Neutrophil (primary cell): ENCODE measurements at regions not wholly inside any gene's neighbourhood (a gene's known extent, or its start where the extent isn't known, plus 50 kb on each side); places are given as distances from the start of the nearest gene placed in this dataset.
"Not testable (repeated sequence)": the region's sequence is repeated elsewhere in the genome, so short reads cannot be mapped to it uniquely, and the experiment has no call there.

Experiments
- H3K27ac ChIP-seq: fragments of 200-600 bp; sonication (generic); 2 replicates; pipeline ENCODE4 v1.5.1; 2016; ENCODE audit warnings: mild to moderate bottlenecking, moderate library complexity
- H3K27me3 ChIP-seq: fragments of 200-600 bp; sonication (generic); 2 replicates; pipeline ENCODE4 v1.6.0; 2016; ENCODE audit warnings: mild to moderate bottlenecking
- H3K36me3 ChIP-seq: fragments of 200-600 bp; sonication (generic); 2 replicates; pipeline ENCODE4 v1.5.1; 2017
- H3K4me1 ChIP-seq, 2 experiments: fragments of 200-600 bp in 1 of 2; sonication (generic) in 1 of 2; 1 replicate in 1 of 2; 2 replicates in 1 of 2; pipeline versions ENCODE4 v1.5.1 to v1.6.1; 2013 to 2016; ENCODE audit warnings: low read depth in 1 of 2, low read length in 1 of 2, mild to moderate bottlenecking in 1 of 2, moderate library complexity in 1 of 2; ENCODE audit not compliant: control insufficient read depth in 1 of 2, insufficient read depth in 1 of 2
- H3K4me3 ChIP-seq, 2 experiments: fragments of 200-600 bp in 1 of 2; sonication (generic) in 1 of 2; 1 replicate in 1 of 2; 2 replicates in 1 of 2; pipeline ENCODE4 v1.5.1; 2013 to 2016; ENCODE audit warnings: low read depth in 1 of 2, low read length in 1 of 2, mild to moderate bottlenecking in 1 of 2, moderate library complexity in 1 of 2
- H3K9me3 ChIP-seq: fragments of 200-600 bp; sonication (generic); 2 replicates; pipeline ENCODE4 v1.5.1; 2016
- TF ChIP-seq, protein P1 (sequence below): fragments of 200-600 bp; sonication (generic); IDR thresholded peaks from 2 replicates; pipeline ENCODE4 v1.5.1; 2016; ENCODE audit warnings: antibody characterized with exemption

DNA sequence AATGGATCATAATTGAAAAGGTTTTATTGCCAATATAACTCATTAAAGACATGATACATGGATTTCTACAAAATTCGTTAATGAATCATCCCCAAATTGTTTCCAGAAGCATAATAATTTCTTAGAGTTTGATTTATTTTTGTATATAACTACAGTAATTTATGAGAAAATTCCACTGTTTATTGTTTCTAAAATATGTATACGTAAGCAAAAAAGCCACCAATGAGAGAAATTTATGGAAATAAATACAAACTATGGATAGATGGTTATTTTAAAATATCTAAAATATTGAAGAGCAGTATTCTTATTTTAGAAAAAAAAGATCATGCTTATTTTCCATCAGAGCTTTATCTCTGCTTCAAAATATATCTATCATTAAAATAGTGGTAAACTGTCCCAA is 260.0 kb upstream of the ZNF385D start:
- H3K4me1 ChIP-seq, result no peaks in the 10 kb centered on the region
- H3K27me3 ChIP-seq, result no peaks in the 10 kb centered on the region
- no peak overlapping the region for H3K4me3 ChIP-seq
- H3K27ac ChIP-seq, result no peak overlapping the region
- no peaks in the 10 kb centered on the region for H3K9me3 ChIP-seq
- no peaks in the 10 kb centered on the region for H3K36me3 ChIP-seq
- TF ChIP-seq, protein P1, sequence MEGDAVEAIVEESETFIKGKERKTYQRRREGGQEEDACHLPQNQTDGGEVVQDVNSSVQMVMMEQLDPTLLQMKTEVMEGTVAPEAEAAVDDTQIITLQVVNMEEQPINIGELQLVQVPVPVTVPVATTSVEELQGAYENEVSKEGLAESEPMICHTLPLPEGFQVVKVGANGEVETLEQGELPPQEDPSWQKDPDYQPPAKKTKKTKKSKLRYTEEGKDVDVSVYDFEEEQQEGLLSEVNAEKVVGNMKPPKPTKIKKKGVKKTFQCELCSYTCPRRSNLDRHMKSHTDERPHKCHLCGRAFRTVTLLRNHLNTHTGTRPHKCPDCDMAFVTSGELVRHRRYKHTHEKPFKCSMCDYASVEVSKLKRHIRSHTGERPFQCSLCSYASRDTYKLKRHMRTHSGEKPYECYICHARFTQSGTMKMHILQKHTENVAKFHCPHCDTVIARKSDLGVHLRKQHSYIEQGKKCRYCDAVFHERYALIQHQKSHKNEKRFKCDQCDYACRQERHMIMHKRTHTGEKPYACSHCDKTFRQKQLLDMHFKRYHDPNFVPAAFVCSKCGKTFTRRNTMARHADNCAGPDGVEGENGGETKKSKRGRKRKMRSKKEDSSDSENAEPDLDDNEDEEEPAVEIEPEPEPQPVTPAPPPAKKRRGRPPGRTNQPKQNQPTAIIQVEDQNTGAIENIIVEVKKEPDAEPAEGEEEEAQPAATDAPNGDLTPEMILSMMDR, result no peak

DNA sequence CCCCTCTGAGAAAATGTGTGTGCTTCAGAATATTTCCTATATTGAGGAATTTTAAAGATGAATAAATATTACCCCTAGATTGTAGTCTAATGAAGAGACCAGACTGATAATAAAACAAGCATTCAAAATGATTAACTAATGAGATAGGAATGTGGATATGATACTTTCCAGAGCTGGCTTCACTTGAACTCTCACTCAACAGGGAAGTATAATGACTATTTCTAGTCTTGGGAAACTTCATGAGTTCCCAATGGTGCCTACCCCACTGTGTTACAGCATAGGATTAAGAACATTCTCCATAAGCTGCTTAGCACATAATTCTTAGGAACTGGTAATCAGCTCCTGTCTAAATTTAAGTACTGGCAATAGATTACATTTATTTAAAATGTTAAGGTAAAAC is 261.5 kb upstream of the ZNF385D start:
- Histone ChIP-seq H3K36me3 (no peaks in the 10 kb centered on the region), H3K4me3 (no peak overlapping the region), H3K4me1 (no peaks in the 10 kb centered on the region), H3K27ac (no peak overlapping the region), H3K9me3 (no peaks in the 10 kb centered on the region), H3K27me3 (no peaks in the 10 kb centered on the region)
- TF ChIP-seq, protein P1, result no peak

DNA sequence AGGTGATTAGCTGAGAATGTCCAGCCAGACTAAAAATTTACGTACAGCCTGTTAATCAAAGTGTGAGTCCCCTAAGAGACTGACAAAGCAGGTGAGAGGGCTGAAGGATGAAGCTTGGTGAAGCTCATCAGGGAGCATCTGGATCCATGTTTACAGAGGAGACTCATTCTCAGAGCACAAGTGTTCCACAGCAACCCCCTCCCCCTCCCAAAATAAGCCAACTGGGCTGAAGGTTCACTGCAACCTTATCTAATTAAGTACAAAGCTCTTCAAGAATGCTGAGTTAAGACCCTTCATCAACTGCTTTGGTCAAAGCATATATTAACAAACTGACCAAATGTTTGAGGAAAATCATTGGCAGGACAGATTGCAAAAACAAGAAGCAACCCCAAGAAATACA is 262.6 kb upstream of the ZNF385D start:
- H3K9me3 ChIP-seq, result no peaks in the 10 kb centered on the region
- H3K27ac ChIP-seq, result no peak overlapping the region
- H3K36me3 ChIP-seq, result no peaks in the 10 kb centered on the region
- TF ChIP-seq, protein P1, result no peak
- no peaks in the 10 kb centered on the region for H3K4me1 ChIP-seq
- no peak overlapping the region for H3K4me3 ChIP-seq
- no peaks in the 10 kb centered on the region for H3K27me3 ChIP-seq

DNA sequence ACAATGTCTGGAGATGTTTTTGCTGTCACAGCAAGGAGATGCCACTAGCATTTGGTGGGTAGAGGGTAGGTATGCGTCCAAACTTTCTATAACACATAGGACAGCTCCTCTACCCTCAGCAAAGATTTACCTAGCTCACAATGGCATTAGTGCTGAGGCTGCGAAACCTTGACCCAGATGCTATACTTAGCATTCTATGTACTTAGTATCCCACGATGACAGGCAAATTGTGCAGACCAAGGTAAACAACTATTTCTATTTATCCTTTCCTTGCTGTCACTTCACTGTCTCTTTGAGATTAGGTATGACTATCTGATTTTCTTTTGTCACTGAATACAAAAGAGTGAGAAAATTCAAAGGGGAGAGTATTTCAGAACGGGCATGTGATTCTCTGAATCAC is 265.2 kb upstream of the ZNF385D start:
- TF ChIP-seq, protein P1, result no peak
- Histone ChIP-seq H3K4me1 (no peaks in the 10 kb centered on the region), H3K4me3 (no peak overlapping the region), H3K27ac (no peak overlapping the region), H3K9me3 (no peaks in the 10 kb centered on the region), H3K27me3 (no peaks in the 10 kb centered on the region), H3K36me3 (no peaks in the 10 kb centered on the region)

GRCh38 chr3:22024638-22025037 is 273.6 kb upstream of the ZNF385D start:
- not testable (repeated sequence) for H3K4me3 ChIP-seq, H3K27me3 ChIP-seq, H3K36me3 ChIP-seq, H3K4me1 ChIP-seq, H3K27ac ChIP-seq, H3K9me3 ChIP-seq

DNA sequence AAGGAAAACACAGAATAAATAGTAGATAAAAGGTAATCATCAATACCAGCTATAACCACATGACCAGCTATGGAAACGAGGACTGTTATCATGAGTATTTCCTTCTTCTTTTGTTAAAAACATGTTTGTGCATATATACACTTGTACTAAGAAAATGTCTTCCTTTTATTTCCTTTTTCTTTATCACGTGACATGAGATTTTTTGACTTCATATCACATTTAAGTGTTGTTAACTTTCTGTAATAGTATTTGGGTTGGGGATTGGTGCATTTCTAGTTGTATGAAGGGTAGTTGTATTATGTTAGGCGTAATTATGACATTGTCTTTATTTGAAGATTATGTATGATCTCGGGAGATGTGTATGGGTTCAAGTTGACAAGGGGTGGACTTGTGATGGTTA is 278.5 kb upstream of the ZNF385D start:
- Histone ChIP-seq H3K4me3 (no peak overlapping the region), H3K27me3 (no peaks in the 10 kb centered on the region), H3K9me3 (no peaks in the 10 kb centered on the region), H3K4me1 (no peaks in the 10 kb centered on the region), H3K27ac (no peak overlapping the region), H3K36me3 (no peaks in the 10 kb centered on the region)
- TF ChIP-seq, protein P1, result no peak
